SK-MEL-5 (cell line): ENCODE measurements at regions not wholly inside any gene's neighbourhood (a gene's known extent, or its start where the extent isn't known, plus 50 kb on each side); places are given as distances from the start of the nearest gene placed in this dataset.

Source experiments
- DNase-seq: peaks from one replicate; pipeline ENCODE4 v3.0.0-alpha.2; 2016; ENCODE audit warnings: low read depth, low spot score
- in situ Hi-C: cut with HindIII; loops from 2 replicates; pipeline ENCODE4 v1.10.0; 2016; ENCODE audit warnings: low sequenced_read_pairs, high pct_unique_total_duplicates, low pct_unique_long_range_greater_than_20kb

GRCh38 chr7:25900245-25900644 is 251.8 kb upstream of the NFE2L3 start:
- no peak for DNase-seq
- in situ Hi-C loops, result no loop called here

GRCh38 chr7:25900877-25901276 is 251.1 kb upstream of the NFE2L3 start:
- DNase-seq, result no peak
- in situ Hi-C loops, result no loop called here

GRCh38 chr7:25901658-25902057 is 250.3 kb upstream of the NFE2L3 start:
- DNase-seq, result peak; percentile 16
- in situ Hi-C loops, result no loop called here

GRCh38 chr7:25906003-25906402 is 246.0 kb upstream of the NFE2L3 start:
- no peak for DNase-seq
- in situ Hi-C loops, result no loop called here

GRCh38 chr7:25906760-25907159 is 245.2 kb upstream of the NFE2L3 start:
- no peak for DNase-seq
- in situ Hi-C loops, result no loop called here

DNA sequence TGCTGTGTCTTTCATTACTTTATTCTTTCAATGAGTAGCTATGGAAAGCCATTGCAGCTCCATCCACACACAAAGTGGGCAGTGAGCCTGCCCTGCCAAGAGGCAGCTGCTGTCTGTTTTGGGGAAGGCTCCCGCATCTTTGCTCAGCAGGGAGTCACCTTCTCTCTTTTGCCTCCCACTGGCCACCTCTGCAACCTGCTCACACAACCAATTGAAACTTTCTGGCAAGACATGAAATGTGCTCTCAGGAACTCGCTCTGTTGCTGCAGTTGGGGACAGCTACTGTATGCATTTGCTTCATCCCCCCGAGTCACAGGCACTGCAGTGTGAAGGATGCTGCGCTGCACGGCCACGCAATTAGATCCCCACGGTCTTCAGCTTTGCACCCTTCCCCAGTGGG is 244.8 kb upstream of the NFE2L3 start:
- no peak for DNase-seq
- in situ Hi-C loops, result no loop called here

DNA sequence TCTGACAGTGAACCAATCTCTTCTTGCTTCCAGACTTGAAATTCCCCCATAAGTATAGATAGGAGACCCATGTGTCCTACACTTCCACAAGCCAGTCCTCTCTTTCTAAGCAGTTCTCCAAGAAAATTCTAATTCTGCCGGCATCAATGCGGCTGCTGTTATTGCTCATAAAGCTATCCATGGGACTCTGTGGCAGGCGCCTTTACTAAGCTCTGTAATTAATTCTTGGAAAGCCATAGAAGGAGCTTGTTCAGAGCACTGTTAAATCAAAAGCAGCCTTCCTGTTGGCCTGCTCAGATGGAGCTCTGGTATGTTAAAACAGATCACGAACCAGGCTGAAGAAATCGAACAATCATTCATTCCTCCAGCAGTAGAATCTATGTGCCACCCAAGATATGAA is 244.3 kb upstream of the NFE2L3 start:
- in situ Hi-C loops, result no loop called here
- DNase-seq, result no peak

DNA sequence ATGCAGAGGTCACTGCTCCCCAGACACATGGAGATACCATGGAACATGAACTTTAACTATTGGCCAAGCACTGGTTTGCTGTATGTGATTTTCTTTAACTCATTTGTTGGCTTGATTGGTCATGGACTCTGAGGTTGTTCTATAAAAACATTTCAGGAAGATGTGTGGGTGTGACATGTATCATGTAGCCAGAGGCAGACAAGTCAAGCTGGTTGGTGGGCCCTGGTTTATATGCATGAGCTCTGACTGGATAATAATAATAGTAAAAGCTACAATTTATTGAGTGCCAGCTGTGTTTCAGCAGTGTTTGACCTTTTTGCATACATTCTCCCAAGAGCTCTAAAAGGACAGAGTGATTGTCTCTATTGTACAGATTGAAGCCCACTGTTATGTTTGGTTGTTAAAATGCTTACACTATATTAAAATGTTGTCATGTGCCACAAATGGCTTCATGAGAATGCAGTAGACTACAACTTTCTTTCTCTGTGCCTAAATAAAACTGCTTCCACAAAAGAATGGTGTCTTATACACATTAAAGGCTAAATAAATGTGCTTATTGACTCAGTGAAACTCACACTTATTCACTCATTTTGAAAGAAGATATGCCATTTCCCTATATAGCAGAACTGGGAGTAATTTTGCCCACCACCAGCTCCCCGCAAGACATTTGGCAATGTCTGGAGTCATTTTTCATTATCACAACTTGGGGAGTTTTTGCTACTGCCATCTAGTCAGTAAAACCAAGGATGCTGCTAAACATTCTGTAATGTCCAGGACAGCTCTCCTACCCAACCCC is 243.6 kb upstream of the NFE2L3 start:
- in situ Hi-C loops, result no loop called here
- DNase-seq, result no peak

DNA sequence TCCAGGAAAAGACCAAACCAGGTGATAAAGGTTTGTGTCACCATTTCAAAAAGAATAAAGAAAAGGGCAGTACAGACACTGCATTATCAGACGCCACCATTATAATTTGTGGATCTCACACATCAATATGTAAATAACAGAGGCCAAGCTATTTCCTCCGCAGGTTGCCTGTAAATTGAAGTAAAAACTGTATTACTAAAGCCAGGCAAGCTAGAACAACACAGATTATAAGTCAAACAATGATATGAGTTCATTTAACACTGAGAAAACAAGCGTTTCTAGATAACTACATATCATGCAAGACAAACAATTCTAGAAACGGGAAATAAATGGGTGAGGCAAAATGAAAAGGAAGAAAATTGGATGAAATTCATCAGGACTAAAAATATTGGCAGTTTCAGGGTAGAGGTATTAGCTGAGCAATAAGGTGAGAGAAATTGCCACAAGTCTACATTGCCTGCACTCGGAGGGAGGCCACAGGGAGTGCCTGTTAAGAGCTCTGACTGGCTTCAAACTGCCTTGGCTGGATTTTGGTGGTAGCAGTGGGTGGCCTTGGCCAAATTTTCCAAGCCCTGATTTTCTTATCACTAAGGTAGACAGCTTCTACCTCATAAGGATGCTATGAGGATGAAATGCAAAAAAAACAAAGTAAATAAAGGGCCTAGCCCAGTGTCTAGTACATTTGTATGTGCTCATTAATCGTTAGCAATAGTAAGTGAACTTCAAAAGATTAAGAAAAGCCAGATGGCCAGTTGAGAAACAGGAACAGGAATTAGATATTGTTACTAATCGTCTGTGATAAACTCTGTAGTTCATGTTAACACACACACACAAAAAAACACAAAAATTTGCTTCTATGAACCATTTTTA is 240.0 kb upstream of the NFE2L3 start:
- no peak for DNase-seq
- in situ Hi-C loops, result no loop called here

- in situ Hi-C loops, result no loop called here
- no peak for DNase-seq
Measured at GRCh38 chr7:25913598-25914224, 238.3 kb upstream of the NFE2L3 start.

- no peak for DNase-seq
- in situ Hi-C loops, result no loop called here
Measured at GRCh38 chr7:25918731-25919130, 233.3 kb upstream of the NFE2L3 start.

- peak; percentile 17 for DNase-seq
- in situ Hi-C loops, result no loop called here
Measured at GRCh38 chr7:25922296-25922695, 229.7 kb upstream of the NFE2L3 start.

DNA sequence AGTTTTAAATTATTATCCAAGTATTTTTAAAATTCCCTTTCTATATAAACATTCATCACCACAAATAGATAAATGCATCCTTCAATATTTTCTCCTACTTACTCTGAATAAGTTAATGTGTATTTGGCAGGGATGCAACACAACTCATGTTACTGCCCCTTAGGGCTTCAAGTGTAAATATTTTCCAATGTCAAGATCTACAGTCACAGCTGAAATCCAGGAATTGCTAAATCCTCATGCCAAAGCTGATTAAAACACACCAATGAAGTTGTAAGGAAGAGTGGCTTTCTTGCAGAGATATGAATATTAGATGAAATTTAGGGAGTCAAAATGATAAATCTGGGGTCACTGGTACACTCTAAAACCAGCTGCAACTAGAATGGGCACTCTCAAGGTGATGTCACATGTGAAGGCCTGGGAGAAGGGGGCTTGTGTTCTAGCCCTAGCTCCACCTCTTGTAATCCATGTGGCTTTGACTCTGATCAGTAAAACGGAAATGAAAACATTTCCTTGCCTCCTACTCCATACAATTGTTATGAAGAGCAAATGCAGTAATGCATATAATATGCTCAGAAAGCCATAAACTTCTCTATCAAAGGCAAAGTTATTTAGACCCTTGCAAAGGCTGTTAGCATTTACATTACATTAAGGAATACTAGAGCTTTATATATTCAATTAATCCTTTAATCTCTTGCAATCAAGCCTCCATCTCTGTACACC is 228.1 kb upstream of the NFE2L3 start:
- peak; percentile 13 for DNase-seq
- in situ Hi-C loops, result no loop called here

GRCh38 chr7:25926009-25926408 is 226.0 kb upstream of the NFE2L3 start:
- peak; percentile 99 for DNase-seq
- in situ Hi-C loops, result no loop called here

- in situ Hi-C loops, result no loop called here
- no peak for DNase-seq
Measured at GRCh38 chr7:25926451-25926850, 225.5 kb upstream of the NFE2L3 start.

GRCh38 chr7:25926891-25927625 is 224.9 kb upstream of the NFE2L3 start:
- in situ Hi-C loops, result no loop called here
- peak; percentile 76 for DNase-seq

GRCh38 chr7:25927626-25927978 is 224.4 kb upstream of the NFE2L3 start:
- DNase-seq, result no peak
- in situ Hi-C loops, result no loop called here
